ENCODE measurements at regions not wholly inside any gene's neighbourhood (a gene's known extent, or its start where the extent isn't known, plus 50 kb on each side); places are given as distances from the start of the nearest gene placed in this dataset.
A peak's percentile ranks its signal among the peaks of the same experiment; 100 is the strongest.

DNA sequence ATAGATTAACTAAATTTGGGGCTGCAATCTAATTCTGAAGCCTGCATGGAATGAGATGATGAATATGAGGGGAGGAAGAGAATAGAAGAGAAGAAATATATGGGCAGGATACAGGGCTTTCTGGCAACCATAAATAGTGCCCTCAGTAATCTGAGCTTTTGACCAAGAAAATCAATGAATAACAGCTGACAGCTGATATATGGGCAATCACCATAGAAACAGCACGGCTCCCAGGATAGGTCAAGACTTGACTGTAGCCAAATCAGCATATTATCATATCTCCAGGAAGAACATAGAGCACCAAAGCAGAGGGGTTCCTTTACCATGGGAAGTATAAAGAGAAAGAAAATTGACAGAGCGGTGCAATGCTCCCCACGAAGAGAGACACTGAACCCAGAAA is 643.8 kb upstream of the TENM4 start:
- Histone ChIP-seq H3K4me3 (no peak overlapping the region), H3K9me3 (ENCODE audit: control insufficient read depth in 4 of 4, insufficient read depth in 3 of 4, low read length in 3 of 4) (peaks cover 0 to 3% (median 0%) of the 10 kb centered on the region in 4 donors), H3K9ac (ENCODE audit: insufficient read depth in 1 of 2, low read length in 2 of 2) (no peak overlapping the region), H3K27ac (ENCODE audit: low read depth in 1 of 2, low read length in 1 of 2) (no peak overlapping the region), H3K36me3 (ENCODE audit: control insufficient read depth in 4 of 4, insufficient read depth in 4 of 4, low read length in 4 of 4) (no peaks in the 10 kb centered on the region), H3K27me3 (ENCODE audit: control insufficient read depth in 3 of 3, insufficient read depth in 3 of 3, low read length in 2 of 3) (no peaks in the 10 kb centered on the region), H3K4me1 (ENCODE audit: control insufficient read depth in 5 of 5, insufficient read depth in 5 of 5, low read length in 5 of 5) (no peaks in the 10 kb centered on the region)
- DNase-seq (no peak), ATAC-seq (ENCODE audit: insufficient read depth, low FRiP score) (no peak)
- 66 to 72% methylated on average over 3 of the region's 3 CpGs for WGBS, 2 donors
- TF ChIP-seq, protein P1, sequence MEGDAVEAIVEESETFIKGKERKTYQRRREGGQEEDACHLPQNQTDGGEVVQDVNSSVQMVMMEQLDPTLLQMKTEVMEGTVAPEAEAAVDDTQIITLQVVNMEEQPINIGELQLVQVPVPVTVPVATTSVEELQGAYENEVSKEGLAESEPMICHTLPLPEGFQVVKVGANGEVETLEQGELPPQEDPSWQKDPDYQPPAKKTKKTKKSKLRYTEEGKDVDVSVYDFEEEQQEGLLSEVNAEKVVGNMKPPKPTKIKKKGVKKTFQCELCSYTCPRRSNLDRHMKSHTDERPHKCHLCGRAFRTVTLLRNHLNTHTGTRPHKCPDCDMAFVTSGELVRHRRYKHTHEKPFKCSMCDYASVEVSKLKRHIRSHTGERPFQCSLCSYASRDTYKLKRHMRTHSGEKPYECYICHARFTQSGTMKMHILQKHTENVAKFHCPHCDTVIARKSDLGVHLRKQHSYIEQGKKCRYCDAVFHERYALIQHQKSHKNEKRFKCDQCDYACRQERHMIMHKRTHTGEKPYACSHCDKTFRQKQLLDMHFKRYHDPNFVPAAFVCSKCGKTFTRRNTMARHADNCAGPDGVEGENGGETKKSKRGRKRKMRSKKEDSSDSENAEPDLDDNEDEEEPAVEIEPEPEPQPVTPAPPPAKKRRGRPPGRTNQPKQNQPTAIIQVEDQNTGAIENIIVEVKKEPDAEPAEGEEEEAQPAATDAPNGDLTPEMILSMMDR (IDR thresholded peaks at IDR 0.05; ENCODE audit: control extremely low read depth, extremely low read depth), result no peak

DNA sequence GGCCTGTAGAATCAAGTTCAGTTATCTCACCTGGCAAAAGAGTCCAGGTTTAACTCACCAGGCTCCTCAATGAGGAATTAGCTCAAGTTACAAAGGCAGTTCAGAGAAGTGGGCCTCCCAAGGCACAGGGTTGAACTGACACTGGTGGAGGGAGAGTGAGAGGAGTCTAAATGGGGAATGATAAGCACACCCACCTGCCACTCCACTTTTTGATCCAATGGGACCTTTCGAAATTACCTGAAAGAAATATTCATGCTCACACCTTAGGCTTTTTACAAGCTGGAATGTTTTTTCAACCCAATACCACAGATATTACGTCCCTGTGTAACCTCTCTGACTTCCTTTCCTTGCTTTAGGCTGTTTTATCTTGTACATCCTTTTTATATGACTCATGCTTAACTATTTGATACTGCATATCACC is 642.7 kb upstream of the TENM4 start:
- no peak for ATAC-seq (ENCODE audit: insufficient read depth, low FRiP score)
- no peaks in the 10 kb centered on the region for H3K27me3 ChIP-seq (ENCODE audit: control insufficient read depth in 3 of 3, insufficient read depth in 3 of 3, low read length in 2 of 3)
- whole genome bisulfite sequencing, 2 donors, result 73 to 74% methylated on average over 2 of the region's 2 CpGs
- H3K4me3 ChIP-seq, result no peak overlapping the region
- TF ChIP-seq, protein P1 (IDR thresholded peaks at IDR 0.05; ENCODE audit: control extremely low read depth, extremely low read depth), result no peak
- H3K4me1 ChIP-seq (ENCODE audit: control insufficient read depth in 5 of 5, insufficient read depth in 5 of 5, low read length in 5 of 5), result no peaks in the 10 kb centered on the region
- no peak overlapping the region for H3K27ac ChIP-seq (ENCODE audit: low read depth in 1 of 2, low read length in 1 of 2)
- H3K36me3 ChIP-seq (ENCODE audit: control insufficient read depth in 4 of 4, insufficient read depth in 4 of 4, low read length in 4 of 4), result no peaks in the 10 kb centered on the region
- H3K9me3 ChIP-seq (ENCODE audit: control insufficient read depth in 4 of 4, insufficient read depth in 3 of 4, low read length in 3 of 4), result peaks cover 0 to 3% (median 0%) of the 10 kb centered on the region in 4 donors
- no peak overlapping the region for H3K9ac ChIP-seq (ENCODE audit: insufficient read depth in 1 of 2, low read length in 2 of 2)
- peak in 1 of 3 donors; percentile 6 for DNase-seq

DNA sequence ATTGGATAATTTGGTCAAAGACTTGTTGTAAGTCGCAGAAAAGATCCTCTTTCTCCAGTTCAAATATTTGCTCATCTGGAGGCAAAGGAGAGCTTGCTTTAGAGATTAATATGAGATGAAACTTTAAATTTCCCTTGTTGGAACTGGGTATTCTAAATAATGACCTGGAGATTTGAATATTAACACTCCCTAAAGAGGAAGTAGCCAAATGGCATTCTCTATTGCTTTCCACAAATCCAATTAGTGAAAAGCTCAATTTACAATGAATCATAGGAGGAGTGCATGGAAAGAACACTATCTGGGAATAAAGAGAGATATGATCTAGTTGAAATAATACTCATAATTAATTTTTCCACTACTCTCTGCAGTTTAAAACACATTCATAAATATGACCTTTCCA is 641.6 kb upstream of the TENM4 start:
- no peak for DNase-seq
- 76 to 88% methylated on average over 1 of the region's 1 CpG for WGBS, 2 donors

More for the DNA sequence above, 641.6 kb upstream of the TENM4 start:
- H3K27ac ChIP-seq (ENCODE audit: low read depth in 1 of 2, low read length in 1 of 2), result no peak overlapping the region
- H3K9ac ChIP-seq (ENCODE audit: insufficient read depth in 1 of 2, low read length in 2 of 2), result no peak overlapping the region
- ATAC-seq (ENCODE audit: insufficient read depth, low FRiP score), result no peak
- peaks cover 0 to 3% (median 0%) of the 10 kb centered on the region in 4 donors for H3K9me3 ChIP-seq (ENCODE audit: control insufficient read depth in 4 of 4, insufficient read depth in 3 of 4, low read length in 3 of 4)
- H3K4me3 ChIP-seq, result no peak overlapping the region
- no peaks in the 10 kb centered on the region for H3K27me3 ChIP-seq (ENCODE audit: control insufficient read depth in 3 of 3, insufficient read depth in 3 of 3, low read length in 2 of 3)
- TF ChIP-seq, protein P1 (IDR thresholded peaks at IDR 0.05; ENCODE audit: control extremely low read depth, extremely low read depth), result no peak
- no peaks in the 10 kb centered on the region for H3K4me1 ChIP-seq (ENCODE audit: control insufficient read depth in 5 of 5, insufficient read depth in 5 of 5, low read length in 5 of 5)
- no peaks in the 10 kb centered on the region for H3K36me3 ChIP-seq (ENCODE audit: control insufficient read depth in 4 of 4, insufficient read depth in 4 of 4, low read length in 4 of 4)

All from lung (tissue), 11 donors.